HCT116 (cell line): ENCODE measurements at regions not wholly inside any gene's neighbourhood (a gene's known extent, or its start where the extent isn't known, plus 50 kb on each side); places are given as distances from the start of the nearest gene placed in this dataset.

ENCODE experiments used
- ZBTB33 ChIP-seq: IDR thresholded peaks from 2 replicates; pipeline ENCODE4 v1.6.1; 2011; ENCODE audit warnings: mild to moderate bottlenecking, low read length, moderate library complexity; ENCODE audit not compliant: insufficient replicate concordance; ENCODE audit errors: extremely low read depth
- TF ChIP-seq, protein P1 (sequence below), 3 experiments: fragments of 200-600 bp in 1 of 3; sonication (generic) in 1 of 3; IDR thresholded peaks in 2 of 3; conservative IDR thresholded peaks in 1 of 3; 2 replicates each; pipeline ENCODE4 v1.5.1; 2012 to 2017; ENCODE audit warnings: low read depth in 2 of 3, low read length in 2 of 3, antibody characterized with exemption in 1 of 3, borderline replicate concordance in 1 of 3, control low read depth in 1 of 3, mild to moderate bottlenecking in 1 of 3, mixed read lengths in 1 of 3, mixed run types in 1 of 3, moderate library complexity in 1 of 3; ENCODE audit not compliant: insufficient read depth in 1 of 3

- TF ChIP-seq, protein P1, sequence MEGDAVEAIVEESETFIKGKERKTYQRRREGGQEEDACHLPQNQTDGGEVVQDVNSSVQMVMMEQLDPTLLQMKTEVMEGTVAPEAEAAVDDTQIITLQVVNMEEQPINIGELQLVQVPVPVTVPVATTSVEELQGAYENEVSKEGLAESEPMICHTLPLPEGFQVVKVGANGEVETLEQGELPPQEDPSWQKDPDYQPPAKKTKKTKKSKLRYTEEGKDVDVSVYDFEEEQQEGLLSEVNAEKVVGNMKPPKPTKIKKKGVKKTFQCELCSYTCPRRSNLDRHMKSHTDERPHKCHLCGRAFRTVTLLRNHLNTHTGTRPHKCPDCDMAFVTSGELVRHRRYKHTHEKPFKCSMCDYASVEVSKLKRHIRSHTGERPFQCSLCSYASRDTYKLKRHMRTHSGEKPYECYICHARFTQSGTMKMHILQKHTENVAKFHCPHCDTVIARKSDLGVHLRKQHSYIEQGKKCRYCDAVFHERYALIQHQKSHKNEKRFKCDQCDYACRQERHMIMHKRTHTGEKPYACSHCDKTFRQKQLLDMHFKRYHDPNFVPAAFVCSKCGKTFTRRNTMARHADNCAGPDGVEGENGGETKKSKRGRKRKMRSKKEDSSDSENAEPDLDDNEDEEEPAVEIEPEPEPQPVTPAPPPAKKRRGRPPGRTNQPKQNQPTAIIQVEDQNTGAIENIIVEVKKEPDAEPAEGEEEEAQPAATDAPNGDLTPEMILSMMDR (IDR thresholded peaks at IDR 0.05 in 2 of 3, conservative IDR thresholded peaks at IDR 0.05 in 1 of 3; ENCODE audit: borderline replicate concordance in 1 of 3, insufficient read depth in 1 of 3, low read depth in 2 of 3, low read length in 2 of 3) = no peak
- no peak for TF ChIP-seq ZBTB33
Measured at GRCh38 chr4:69025999-69026387, 70.3 kb upstream of the UGT2B7 start.
